Kasumi-1 (cell line): ENCODE measurements at regions not wholly inside any gene's neighbourhood (a gene's known extent, or its start where the extent isn't known, plus 50 kb on each side); places are given as distances from the start of the nearest gene placed in this dataset.

ENCODE experiments used
- DNase-seq, 2 experiments: peaks; one replicate each; lab custom pipeline; 2025; lab: John Stamatoyannopoulos, UW

- DNase-seq: no peak
These were observed 60.8 kb upstream of the CELF2 start for GRCh38 chr10:10956681-10957542.

- no peak for DNase-seq
These were observed 59.6 kb upstream of the CELF2 start for GRCh38 chr10:10958041-10958440.

GRCh38 chr10:10959666-10960065 is 58.0 kb upstream of the CELF2 start:
- no peak for DNase-seq

GRCh38 chr10:10960534-10960933 is 57.1 kb upstream of the CELF2 start:
- DNase-seq: no peak

GRCh38 chr10:10961072-10961471 is 56.6 kb upstream of the CELF2 start:
- no peak for DNase-seq

GRCh38 chr10:10967029-10967428 is 50.6 kb upstream of the CELF2 start:
- no peak for DNase-seq

GRCh38 chr10:10967581-10968256 is 50.0 kb upstream of the CELF2 start:
- DNase-seq: no peak
